H1 (cell line): ENCODE measurements at regions not wholly inside any gene's neighbourhood (a gene's known extent, or its start where the extent isn't known, plus 50 kb on each side); places are given as distances from the start of the nearest gene placed in this dataset.

Experiments
- CTCF ChIA-PET: fragments of 300-600 bp; sonication (Branson Sonifier 250); formaldehyde crosslinking; loops from one replicate; lab custom pipeline; 2021; ENCODE audit not compliant: partially characterized antibody; lab: Charles Lee
- POLR2A ChIA-PET: fragments of 300-600 bp; sonication (Branson Sonifier 250); formaldehyde crosslinking; loops from one replicate; lab custom pipeline; 2021; ENCODE audit warnings: inconsistent platforms; ENCODE audit not compliant: partially characterized antibody; lab: Charles Lee
- DNase-seq, 2 experiments: peaks; one replicate each; pipeline versions ENCODE4 v3.0.0 to v3.0.0-alpha.2; 2010 to 2022; ENCODE audit warnings: low spot score in 2 of 2, low read depth in 1 of 2, mixed read lengths in 1 of 2
- FAIRE-seq: peaks from 2 replicates; lab custom pipeline; 2011; peaks lifted over from hg19 to GRCh38; lab: Jason Lieb, UNC
- H2AFZ ChIP-seq: 2 replicates; pipeline ENCODE4 v1.8.1; 2012; ENCODE audit warnings: low read length, inconsistent platforms
- H2AK5ac ChIP-seq: 2 replicates; pipeline ENCODE4 v1.6.1; 2013; ENCODE audit warnings: low read depth, low read length
- H2BK120ac ChIP-seq: replicated peaks from 2 replicates; pipeline ENCODE3; 2013; ENCODE audit warnings: low read depth, low read length, inconsistent platforms
- H2BK12ac ChIP-seq: 2 replicates; pipeline ENCODE4 v1.6.1; 2013; ENCODE audit warnings: low read depth, low read length
- H2BK15ac ChIP-seq: 2 replicates; pipeline ENCODE4 v1.6.1; 2013; ENCODE audit warnings: low read length
- H2BK20ac ChIP-seq: 2 replicates; pipeline ENCODE4 v1.6.1; 2013; ENCODE audit warnings: low read length
- H2BK5ac ChIP-seq: 2 replicates; pipeline ENCODE4 v1.6.1; 2013; ENCODE audit warnings: low read depth, low read length
- H3K14ac ChIP-seq: 2 replicates; pipeline ENCODE4 v1.6.1; 2013; ENCODE audit warnings: inconsistent platforms; ENCODE audit not compliant: insufficient read length
- H3K18ac ChIP-seq: 2 replicates; pipeline ENCODE4 v1.6.1; 2013; ENCODE audit warnings: low read length; ENCODE audit errors: extremely low read depth
- H3K23ac ChIP-seq: 2 replicates; pipeline ENCODE4 v1.6.1; 2013; ENCODE audit warnings: inconsistent platforms; ENCODE audit not compliant: insufficient read length
- H3K23me2 ChIP-seq: 2 replicates; pipeline ENCODE4 v1.6.1; 2013; ENCODE audit warnings: low read depth, low read length
- H3K27ac ChIP-seq: 2 replicates; pipeline ENCODE4 v1.6.1; 2011; ENCODE audit warnings: low read depth, low read length, inconsistent platforms
- H3K27me3 ChIP-seq, 4 experiments: replicated peaks in 1 of 4; 1 replicate in 1 of 4; 2 replicates in 3 of 4; pipeline versions ENCODE4 v1.6.1 to v1.8.1; 2011 to 2013; ENCODE audit warnings: low read length in 3 of 4, mild to moderate bottlenecking in 3 of 4, inconsistent platforms in 2 of 4, mixed read lengths in 2 of 4, moderate library complexity in 1 of 4; ENCODE audit not compliant: control insufficient read depth in 3 of 4, insufficient read depth in 3 of 4; ENCODE audit errors: extremely low read depth in 1 of 4
- H3K36me3 ChIP-seq, 4 experiments: 2 replicates each; pipeline versions ENCODE4 v1.6.1 to v1.8.1; 2011 to 2013; ENCODE audit warnings: mild to moderate bottlenecking in 4 of 4, low read length in 3 of 4, moderate library complexity in 2 of 4, control low read depth in 1 of 4, inconsistent platforms in 1 of 4; ENCODE audit not compliant: insufficient read depth in 4 of 4, control insufficient read depth in 2 of 4
- H3K4ac ChIP-seq: replicated peaks from 2 replicates; pipeline ENCODE3; 2013; ENCODE audit warnings: low read length, low read depth, mixed read lengths, inconsistent platforms; ENCODE audit not compliant: insufficient read length
- H3K4me1 ChIP-seq, 4 experiments: replicated peaks in 1 of 4; 1 replicate in 1 of 4; 2 replicates in 3 of 4; pipeline versions ENCODE4 v1.6.1 to v1.8.1; 2011 to 2013; ENCODE audit warnings: low read length in 3 of 4, inconsistent platforms in 2 of 4, mixed read lengths in 1 of 4; ENCODE audit not compliant: insufficient read depth in 4 of 4, control insufficient read depth in 3 of 4
- H3K4me2 ChIP-seq, 2 experiments: 2 replicates each; pipeline versions ENCODE4 v1.6.1 to v1.8.1; 2011 to 2013; ENCODE audit warnings: low read depth in 2 of 2, low read length in 2 of 2, control low read depth in 1 of 2, inconsistent platforms in 1 of 2, mild to moderate bottlenecking in 1 of 2; ENCODE audit not compliant: insufficient read depth in 1 of 2
- H3K4me3 ChIP-seq, 4 experiments: fragments of 200-600, 300-600 bp in 1 of 4; sonication (generic), shearing (Covaris generic), sonication (Bioruptor Twin) in 1 of 4; 2 replicates each; pipeline versions ENCODE4 v1.5.1 to v1.8.1; 2011 to 2016; ENCODE audit warnings: low read length in 4 of 4, low read depth in 3 of 4, control low read depth in 2 of 4, inconsistent platforms in 2 of 4, mild to moderate bottlenecking in 2 of 4, mixed read lengths in 1 of 4, moderate library complexity in 1 of 4; ENCODE audit not compliant: insufficient read depth in 2 of 4; ENCODE audit errors: extremely low read depth in 1 of 4
- H3K56ac ChIP-seq: replicated peaks from 2 replicates; pipeline ENCODE3; 2013; ENCODE audit warnings: low read depth, mild to moderate bottlenecking, mixed read lengths, low read length, inconsistent platforms; ENCODE audit not compliant: insufficient read length
- H3K79me1 ChIP-seq: 2 replicates; pipeline ENCODE4 v1.6.1; 2013; ENCODE audit warnings: low read depth, low read length, control low read depth
- H3K79me2 ChIP-seq, 2 experiments: 2 replicates each; pipeline versions ENCODE4 v1.6.1 to v1.8.1; 2012 to 2013; ENCODE audit warnings: low read length in 2 of 2, mild to moderate bottlenecking in 2 of 2, inconsistent platforms in 1 of 2; ENCODE audit not compliant: insufficient read depth in 2 of 2, control insufficient read depth in 1 of 2
- H3K9ac ChIP-seq, 4 experiments: replicated peaks in 1 of 4; 1 replicate in 1 of 4; 2 replicates in 3 of 4; pipeline versions ENCODE4 v1.6.1 to v1.8.1; 2011 to 2013; ENCODE audit warnings: low read depth in 3 of 4, low read length in 3 of 4, control low read depth in 2 of 4, mild to moderate bottlenecking in 2 of 4, moderate library complexity in 2 of 4, inconsistent platforms in 1 of 4; ENCODE audit errors: extremely low read depth in 1 of 4
- H3K9me3 ChIP-seq, 2 experiments: 2 replicates each; pipeline versions ENCODE4 v1.6.1 to v1.8.1; 2012 to 2013; ENCODE audit warnings: mild to moderate bottlenecking in 2 of 2, moderate library complexity in 2 of 2, control low read depth in 1 of 2, inconsistent platforms in 1 of 2, low read depth in 1 of 2, low read length in 1 of 2, mixed read lengths in 1 of 2; ENCODE audit not compliant: insufficient read depth in 2 of 2
- H4K20me1 ChIP-seq, 2 experiments: replicated peaks in 1 of 2; 2 replicates each; pipeline versions ENCODE3 to v1.8.1; 2011 to 2013; ENCODE audit warnings: inconsistent platforms in 2 of 2, low read length in 2 of 2, mild to moderate bottlenecking in 1 of 2; ENCODE audit not compliant: insufficient read depth in 2 of 2, control insufficient read depth in 1 of 2
- H4K5ac ChIP-seq: 2 replicates; pipeline ENCODE4 v1.6.1; 2013; ENCODE audit warnings: low read length, low read depth, mixed read lengths, inconsistent platforms; ENCODE audit not compliant: insufficient read length
- H4K8ac ChIP-seq: 2 replicates; pipeline ENCODE4 v1.8.0; 2013; ENCODE audit warnings: mild to moderate bottlenecking, moderate library complexity, low read length, inconsistent platforms; ENCODE audit not compliant: insufficient read depth; ENCODE audit errors: extremely low read depth
- H4K91ac ChIP-seq: replicated peaks from 2 replicates; pipeline ENCODE3; 2013; ENCODE audit warnings: low read length, mixed read lengths, inconsistent platforms; ENCODE audit not compliant: insufficient read length
- CBX8 ChIP-seq: fragments of 300-800, 300-1000 bp; sonication (generic); IDR thresholded peaks from 2 replicates; pipeline ENCODE4 v1.7.1; 2016; ENCODE audit warnings: low read depth, low read length, borderline replicate concordance
- POLR2AphosphoS5 ChIP-seq: IDR thresholded peaks from 2 replicates; pipeline ENCODE4 v1.6.1; 2011; ENCODE audit warnings: low read depth, low read length
- RAD21 ChIP-seq, 2 experiments: IDR thresholded peaks in 1 of 2; conservative IDR thresholded peaks in 1 of 2; 2 replicates each; pipeline ENCODE4 v1.6.1; 2011; ENCODE audit warnings: low read depth in 2 of 2, low read length in 2 of 2, improper control_type of control experiment in 1 of 2, inconsistent platforms in 1 of 2, mild to moderate bottlenecking in 1 of 2, moderate library complexity in 1 of 2
- WGBS, 2 experiments: shearing (Covaris generic) in 1 of 2; methylation state at CpG; one replicate each; pipeline versions ENCODE4 v1.1.6 to v1.1.7; 2013 to 2015; ENCODE audit warnings: low lambda C conversion rate in 2 of 2, mixed read lengths in 2 of 2, inconsistent platforms in 1 of 2, low coverage in 1 of 2, missing lambda C conversion rate in 1 of 2; ENCODE audit not compliant: insufficient replicate concordance in 2 of 2, insufficient coverage in 1 of 2, insufficient read length in 1 of 2; ENCODE audit errors: extremely low coverage in 1 of 2, missing lambda C conversion rate in 1 of 2; 5-methylcytosine and 5-hydroxymethylcytosine counted together
- TF ChIP-seq, protein P1 (sequence below): IDR thresholded peaks from 2 replicates; pipeline ENCODE4 v1.6.1; 2011; ENCODE audit warnings: low read length, improper control_type of control experiment

GRCh38 chr7:121623130-121623872, 227.2 kb upstream of the FAM3C start:
- FAIRE-seq (no peak), DNase-seq (no peak)
- Histone ChIP-seq H3K9ac (no peak overlapping the region), H4K5ac (no peak overlapping the region), H3K4ac (no peak overlapping the region), H3K79me2 (no peaks in the 10 kb centered on the region; a peak in 1 of 4 replicates), H3K36me3 (no peaks in the 10 kb centered on the region), H3K79me1 (no peaks in the 10 kb centered on the region), H3K27ac (no peak overlapping the region), H2BK5ac (no peak overlapping the region), H3K14ac (no peak overlapping the region), H2BK12ac (no peak overlapping the region), H4K91ac (no peak overlapping the region), H3K9me3 (no peaks in the 10 kb centered on the region), H3K56ac (no peak overlapping the region), H3K18ac (no peak overlapping the region), H3K4me3 (no peak overlapping the region), H3K4me1 (peaks cover 0 to 7% (median 1%) of the 10 kb centered on the region in 4 experiments; a peak in 3 of 7 replicates), H3K23me2 (no peaks in the 10 kb centered on the region), H2AK5ac (no peak overlapping the region), H2AFZ (no peak overlapping the region), H3K27me3 (no peaks in the 10 kb centered on the region), H2BK15ac (no peak overlapping the region), H4K8ac (no peak overlapping the region), H2BK20ac (no peak overlapping the region), H3K4me2 (no peak overlapping the region), H3K23ac (no peak overlapping the region), H4K20me1 (no peaks in the 10 kb centered on the region), H2BK120ac (no peak overlapping the region)
- POLR2A ChIA-PET = no interaction called here
- CTCF ChIA-PET = interaction anchor here (0.6 to 1.1 kb wide), 3 partner anchors 10 to 371 kb away, joined by 3 read pairs; no protein-coding TSS in a partner anchor
- no peak for TF ChIP-seq CBX8
- TF ChIP-seq POLR2AphosphoS5 = no peak
- TF ChIP-seq RAD21 (IDR thresholded peaks at IDR 0.05 in 1 of 2, conservative IDR thresholded peaks at IDR 0.05 in 1 of 2; ENCODE audit: low read depth in 2 of 2, low read length in 2 of 2) = no peak
- TF ChIP-seq, protein P1, sequence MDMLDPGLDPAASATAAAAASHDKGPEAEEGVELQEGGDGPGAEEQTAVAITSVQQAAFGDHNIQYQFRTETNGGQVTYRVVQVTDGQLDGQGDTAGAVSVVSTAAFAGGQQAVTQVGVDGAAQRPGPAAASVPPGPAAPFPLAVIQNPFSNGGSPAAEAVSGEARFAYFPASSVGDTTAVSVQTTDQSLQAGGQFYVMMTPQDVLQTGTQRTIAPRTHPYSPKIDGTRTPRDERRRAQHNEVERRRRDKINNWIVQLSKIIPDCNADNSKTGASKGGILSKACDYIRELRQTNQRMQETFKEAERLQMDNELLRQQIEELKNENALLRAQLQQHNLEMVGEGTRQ = no peak
- WGBS, 2 experiments = 73% methylated on average over 6 of the region's 6 CpGs; no CpG with 5 or more reads in 1 of the 2 experiments
